Ishikawa (cell line): ENCODE measurements at regions not wholly inside any gene's neighbourhood (a gene's known extent, or its start where the extent isn't known, plus 50 kb on each side); places are given as distances from the start of the nearest gene placed in this dataset.

Experiments used
- CEBPB ChIP-seq: IDR thresholded peaks from 2 replicates; pipeline ENCODE4 v1.6.1; 2012
- CREB1 ChIP-seq: IDR thresholded peaks from 2 replicates; pipeline ENCODE4 v1.6.1; 2012; ENCODE audit warnings: low read depth
- EGR1 ChIP-seq: IDR thresholded peaks from 2 replicates; pipeline ENCODE4 v1.6.1; 2012
- EP300 ChIP-seq: IDR thresholded peaks from 2 replicates; pipeline ENCODE4 v1.6.1; 2012; ENCODE audit warnings: borderline replicate concordance
- FOXM1 ChIP-seq: IDR thresholded peaks from 2 replicates; pipeline ENCODE4 v1.6.1; 2012; ENCODE audit warnings: low read depth, borderline replicate concordance
- MAX ChIP-seq: IDR thresholded peaks from 2 replicates; pipeline ENCODE4 v1.6.1; 2012
- NFIC ChIP-seq: IDR thresholded peaks from 2 replicates; pipeline ENCODE4 v1.6.1; 2012
- RAD21 ChIP-seq: IDR thresholded peaks from 2 replicates; pipeline ENCODE4 v1.6.1; 2012; ENCODE audit warnings: low read depth
- REST ChIP-seq: IDR thresholded peaks from 2 replicates; pipeline ENCODE4 v1.6.1; 2012; ENCODE audit warnings: low read depth, mild to moderate bottlenecking
- TAF1 ChIP-seq: IDR thresholded peaks from 2 replicates; pipeline ENCODE4 v1.6.1; 2012; ENCODE audit warnings: low read depth, mild to moderate bottlenecking
- TCF12 ChIP-seq: IDR thresholded peaks from 2 replicates; pipeline ENCODE4 v1.6.1; 2012; ENCODE audit warnings: low read depth
- TEAD4 ChIP-seq: IDR thresholded peaks from 2 replicates; pipeline ENCODE4 v1.6.1; 2012
- USF1 ChIP-seq: IDR thresholded peaks from 2 replicates; pipeline ENCODE4 v1.6.1; 2012
- YY1 ChIP-seq: IDR thresholded peaks from 2 replicates; pipeline ENCODE4 v1.6.1; 2012; ENCODE audit warnings: low read depth
- ZBTB7A ChIP-seq: IDR thresholded peaks from 2 replicates; pipeline ENCODE4 v1.6.1; 2012; ENCODE audit warnings: low read depth

GRCh38 chr12:61993734-61994345, 266.4 kb upstream of the USP15 start:
- TF ChIP-seq RAD21 (peak; percentile 85), ZBTB7A (no peak), TEAD4 (no peak), NFIC (no peak)

DNA sequence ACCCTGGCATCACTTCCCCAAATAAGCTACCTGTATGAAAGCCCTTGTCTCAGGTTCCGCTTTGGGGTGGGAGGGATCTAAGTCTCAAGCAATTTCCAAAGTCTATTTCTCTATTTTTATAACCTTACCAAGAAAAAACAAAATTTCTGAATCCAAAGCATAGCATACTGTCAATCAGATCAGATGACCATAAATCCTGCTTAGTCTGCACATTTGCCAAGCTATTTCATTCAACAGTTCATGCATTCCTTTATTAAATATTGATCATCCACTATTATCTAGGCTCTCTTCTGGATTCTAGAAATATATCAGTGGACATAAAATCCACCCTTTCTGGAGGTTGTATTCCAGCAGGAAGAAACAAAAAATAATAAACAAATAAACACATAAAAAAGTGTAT, 263.5 kb upstream of the USP15 start:
- TF ChIP-seq TAF1, result no peak
- no peak for TF ChIP-seq EP300
- TF ChIP-seq ZBTB7A, result no peak
- no peak for TF ChIP-seq EGR1

DNA sequence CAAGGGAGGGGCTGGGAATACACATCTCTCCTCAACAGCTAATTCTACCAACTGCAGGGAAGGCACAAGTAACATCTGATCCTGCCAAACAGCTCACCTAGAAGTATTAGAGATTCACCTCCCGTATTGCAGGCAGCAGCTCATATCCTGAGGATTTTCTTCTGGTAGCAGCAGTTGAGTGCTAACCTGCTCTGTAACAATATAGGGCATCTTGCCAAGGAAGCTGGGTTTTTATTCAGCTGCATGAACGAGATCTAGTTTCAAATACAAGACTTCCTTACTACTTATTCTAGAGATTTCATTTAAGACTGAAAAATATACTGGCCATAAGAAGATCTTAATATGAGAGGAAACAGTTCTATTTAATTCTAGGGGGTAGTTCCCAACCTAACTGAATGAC, 261.4 kb upstream of the USP15 start:
- TF ChIP-seq EP300 (no peak), NFIC (no peak), YY1 (no peak), ZBTB7A (no peak), REST (no peak), MAX (no peak), EGR1 (no peak), TCF12 (no peak), USF1 (no peak), RAD21 (no peak), TAF1 (no peak), CEBPB (no peak), CREB1 (no peak), TEAD4 (no peak), FOXM1 (no peak)

DNA sequence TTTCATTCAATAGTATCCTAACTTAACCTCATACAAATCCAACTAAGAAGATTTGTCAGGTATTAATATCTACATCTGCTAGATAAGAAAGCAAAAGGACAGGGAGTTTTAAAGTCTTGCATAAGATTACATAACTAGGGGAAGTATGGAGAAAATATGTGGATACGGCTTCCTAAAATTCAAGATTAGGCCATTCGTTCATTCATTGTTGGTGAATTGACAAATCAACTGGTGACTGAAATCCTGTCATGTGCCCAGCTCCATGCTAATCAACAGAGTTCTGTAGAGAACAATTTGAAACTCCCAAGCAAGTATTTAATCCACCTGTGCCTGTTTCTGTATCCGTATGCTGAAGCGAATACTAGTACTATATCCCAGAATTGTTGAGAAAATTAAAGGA, 260.9 kb upstream of the USP15 start:
- TF ChIP-seq TCF12 (no peak), TAF1 (no peak), YY1 (no peak), ZBTB7A (no peak)

DNA sequence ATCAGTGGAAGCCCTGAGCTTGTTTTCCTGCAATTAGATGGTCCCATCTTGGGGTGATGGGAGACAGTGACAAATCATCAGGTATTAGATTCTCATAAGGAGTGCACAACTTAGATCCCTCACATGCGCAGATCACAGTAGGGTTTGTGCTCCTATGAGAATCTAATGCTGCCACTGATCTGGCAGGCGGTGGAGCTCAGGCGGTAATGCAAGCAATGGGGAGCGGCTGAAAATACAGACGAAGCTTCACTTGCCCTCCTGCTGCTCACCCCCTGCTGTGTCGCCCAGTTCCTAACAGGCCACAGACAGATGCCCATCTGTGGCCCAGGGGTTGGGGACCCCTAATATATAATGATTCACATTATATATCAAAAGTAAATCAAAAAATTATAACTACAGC, 258.8 kb upstream of the USP15 start:
- TF ChIP-seq EP300 (no peak), ZBTB7A (no peak), FOXM1 (no peak)

DNA sequence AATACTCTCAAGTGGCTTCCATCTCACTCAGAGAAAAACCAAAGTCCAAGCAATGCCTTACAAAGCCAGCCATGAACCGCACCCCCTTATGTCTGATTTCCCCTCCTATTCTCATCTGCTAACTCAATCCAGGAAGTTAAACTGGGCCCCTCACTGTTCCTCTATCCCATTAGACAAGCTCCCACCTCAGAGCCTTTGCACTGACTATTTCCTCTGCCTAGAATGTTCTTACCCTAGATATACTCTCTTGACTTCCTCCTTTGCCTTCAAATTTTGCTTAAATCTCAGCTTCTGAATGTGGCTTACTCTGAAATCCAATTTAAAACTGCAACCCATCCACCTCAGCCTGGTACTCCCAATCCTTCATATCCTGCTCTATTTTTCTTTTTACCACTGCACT, 257.0 kb upstream of the USP15 start:
- TF ChIP-seq CEBPB (no peak), YY1 (no peak), REST (no peak), CREB1 (no peak), NFIC (no peak), EP300 (no peak), USF1 (no peak)

DNA sequence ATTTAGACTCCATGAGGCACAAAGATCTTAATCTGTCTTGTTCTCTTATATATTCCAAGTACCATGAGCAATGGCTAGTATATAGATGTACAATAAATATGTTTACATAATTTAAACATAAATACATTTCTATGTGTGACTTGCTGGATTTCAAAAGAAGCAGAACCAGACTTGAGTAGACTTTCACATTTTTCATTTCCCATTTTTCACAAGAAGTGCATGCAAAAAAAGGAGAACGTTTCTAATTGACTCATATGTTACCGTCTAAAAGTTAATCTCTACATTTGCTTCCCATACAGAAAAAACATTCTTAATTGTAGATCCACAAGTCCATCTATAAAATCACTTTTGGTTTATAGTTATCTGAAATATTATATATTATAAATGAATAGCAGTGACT, 256.5 kb upstream of the USP15 start:
- no peak for TF ChIP-seq ZBTB7A
- TF ChIP-seq CREB1, result no peak
- TF ChIP-seq TCF12, result no peak
- TF ChIP-seq REST, result no peak
- TF ChIP-seq FOXM1, result no peak
- TF ChIP-seq TAF1, result no peak
- no peak for TF ChIP-seq NFIC
- no peak for TF ChIP-seq YY1
- no peak for TF ChIP-seq CEBPB
- no peak for TF ChIP-seq EP300
- TF ChIP-seq EGR1, result no peak
